CD4-positive, alpha-beta T cell treated with Interleukin-4 for 1 hour (primary cell): ENCODE measurements at regions not wholly inside any gene's neighbourhood (a gene's known extent, or its start where the extent isn't known, plus 50 kb on each side); places are given as distances from the start of the nearest gene placed in this dataset.

Source experiments
- DNase-seq, 2 donors: peaks; one replicate each; pipeline ENCODE4 v3.0.0-alpha.2; 2020 to 2022

- DNase-seq, result no peak
These were observed 131.2 kb upstream of the PCDH18 start for GRCh38 chr4:137663251-137664045.

- no peak for DNase-seq
These were observed 129.4 kb upstream of the PCDH18 start for GRCh38 chr4:137661693-137662092.

GRCh38 chr4:137660211-137660610 is 127.9 kb upstream of the PCDH18 start:
- no peak for DNase-seq

GRCh38 chr4:137659431-137659830 is 127.1 kb upstream of the PCDH18 start:
- no peak for DNase-seq

- DNase-seq, result no peak
These were observed 124.4 kb upstream of the PCDH18 start for GRCh38 chr4:137656661-137657060.

GRCh38 chr4:137655302-137655701 is 123.0 kb upstream of the PCDH18 start:
- no peak for DNase-seq

- no peak for DNase-seq
These were observed 118.8 kb upstream of the PCDH18 start for GRCh38 chr4:137651128-137651527.

GRCh38 chr4:137649711-137650450 is 117.6 kb upstream of the PCDH18 start:
- DNase-seq, result no peak

GRCh38 chr4:137648531-137648930 is 116.2 kb upstream of the PCDH18 start:
- DNase-seq, result no peak

GRCh38 chr4:137647375-137647774 is 115.1 kb upstream of the PCDH18 start:
- DNase-seq, result no peak

GRCh38 chr4:137644201-137644600 is 111.9 kb upstream of the PCDH18 start:
- no peak for DNase-seq

GRCh38 chr4:137641544-137641943 is 109.2 kb upstream of the PCDH18 start:
- DNase-seq, result no peak

- no peak for DNase-seq
These were observed 108.5 kb upstream of the PCDH18 start for GRCh38 chr4:137640838-137641158.

- no peak for DNase-seq
These were observed 108.0 kb upstream of the PCDH18 start for GRCh38 chr4:137640156-137640837.

- DNase-seq, result no peak
These were observed 106.6 kb upstream of the PCDH18 start for GRCh38 chr4:137638934-137639333.

- no peak for DNase-seq
These were observed 103.3 kb upstream of the PCDH18 start for GRCh38 chr4:137635601-137636000.

- no peak for DNase-seq
These were observed 102.8 kb upstream of the PCDH18 start for GRCh38 chr4:137635108-137635507.

GRCh38 chr4:137632842-137633241 is 100.5 kb upstream of the PCDH18 start:
- no peak for DNase-seq

- DNase-seq, result no peak
These were observed 99.3 kb upstream of the PCDH18 start for GRCh38 chr4:137631605-137632004.

GRCh38 chr4:137630252-137630651 is 98.0 kb upstream of the PCDH18 start:
- DNase-seq, result no peak

GRCh38 chr4:137627739-137628460 is 95.6 kb upstream of the PCDH18 start:
- DNase-seq, result no peak

GRCh38 chr4:137626942-137627738 is 94.8 kb upstream of the PCDH18 start:
- DNase-seq, result no peak
